OCI-LY7 (cell line): ENCODE measurements at regions not wholly inside any gene's neighbourhood (a gene's known extent, or its start where the extent isn't known, plus 50 kb on each side); places are given as distances from the start of the nearest gene placed in this dataset.

Source experiments
- BruUV-seq: library from RNA; stranded (reverse); fragments of 400-500 nt; replicated peaks from 2 replicates; lab custom pipeline; 2021; lab: Mats Ljungman, UMichigan
- CTCF ChIA-PET: fragments of 300-600 bp; sonication (Branson Sonifier 250); formaldehyde crosslinking; loops from one replicate; lab custom pipeline; 2022; ENCODE audit warnings: antibody characterized with exemption; ENCODE audit not compliant: unreplicated experiment; lab: Charles Lee
- POLR2A ChIA-PET: fragments of 300-600 bp; sonication (Branson Sonifier 250); formaldehyde crosslinking; loops from one replicate; lab custom pipeline; 2022; ENCODE audit warnings: antibody characterized with exemption; lab: Charles Lee
- DNase-seq: peaks from one replicate; pipeline ENCODE4 v3.0.0-alpha.2; 2015; ENCODE audit warnings: low spot score
- H2AFZ ChIP-seq: fragments of 200-600 bp; sonication (generic), shearing (Covaris generic); 2 replicates; pipeline ENCODE4 v1.6.1; 2014; ENCODE audit warnings: mild to moderate bottlenecking, antibody characterized with exemption, low read length, moderate library complexity
- H3K27ac ChIP-seq: fragments of 200-600 bp; sonication (generic); 2 replicates; pipeline ENCODE4 v1.5.1; 2014; ENCODE audit warnings: mixed run types, low read depth, mild to moderate bottlenecking, moderate library complexity, low read length, inconsistent platforms; ENCODE audit not compliant: poor library complexity, severe bottlenecking
- H3K36me3 ChIP-seq: fragments of 200-600 bp; sonication (generic); 2 replicates; pipeline ENCODE4 v1.6.1; 2014; ENCODE audit warnings: mild to moderate bottlenecking, antibody characterized with exemption, low read length, moderate library complexity, mixed read lengths; ENCODE audit not compliant: insufficient read depth
- H3K4me1 ChIP-seq: fragments of 200-600 bp; sonication (generic); 2 replicates; pipeline ENCODE4 v1.5.1; 2014; ENCODE audit warnings: mild to moderate bottlenecking, low read length; ENCODE audit not compliant: insufficient read depth, poor library complexity, severe bottlenecking
- H3K4me2 ChIP-seq: fragments of 200-600 bp; sonication (generic); 2 replicates; pipeline ENCODE4 v1.6.1; 2014; ENCODE audit warnings: mild to moderate bottlenecking, low read length
- H3K4me3 ChIP-seq: fragments of 200-600 bp; sonication (generic); 2 replicates; pipeline ENCODE4 v1.5.1; 2014; ENCODE audit warnings: mild to moderate bottlenecking, low read depth, low read length; ENCODE audit not compliant: poor library complexity, severe bottlenecking
- H3K79me2 ChIP-seq: fragments of 200-600 bp; sonication (generic); 2 replicates; pipeline ENCODE4 v1.6.1; 2016; ENCODE audit warnings: low read depth, mild to moderate bottlenecking, low read length, moderate library complexity, mixed read lengths; ENCODE audit not compliant: insufficient read depth
- H3K9me2 ChIP-seq: fragments of 200-600 bp; sonication (generic); 2 replicates; pipeline ENCODE4 v1.6.1; 2016; ENCODE audit warnings: mild to moderate bottlenecking, low read length, mixed read lengths; ENCODE audit not compliant: insufficient read depth
- H3K9me3 ChIP-seq: fragments of 200-600 bp; sonication (generic); 2 replicates; pipeline ENCODE4 v1.6.1; 2014; ENCODE audit warnings: mild to moderate bottlenecking, mixed run types, low read length, mixed read lengths
- H4K20me1 ChIP-seq: fragments of 200-600 bp; sonication (generic); 2 replicates; pipeline ENCODE4 v1.6.1; 2014; ENCODE audit warnings: mild to moderate bottlenecking, antibody characterized with exemption, low read length, moderate library complexity, mixed read lengths; ENCODE audit not compliant: insufficient read depth
- CTCF ChIP-seq: fragments of 200-600 bp; sonication (generic); conservative IDR thresholded peaks from 2 replicates; pipeline ENCODE4 v1.5.1; 2014; ENCODE audit warnings: mild to moderate bottlenecking, antibody characterized with exemption, low read length, moderate library complexity, mixed read lengths
- EZH2phosphoT487 ChIP-seq: fragments of 200-600 bp; sonication (generic); IDR thresholded peaks from 2 replicates; pipeline ENCODE4 v1.6.1; 2018; ENCODE audit warnings: low read depth, borderline replicate concordance, mild to moderate bottlenecking, mixed run types, antibody characterized with exemption, low read length, moderate library complexity, mixed read lengths
- intact Hi-C: fragments of 100-400 bp; cut with micrococcal nuclease; formaldehyde crosslinking; loops from one replicate; pipeline ENCODE4 v1.10.0; 2022; ENCODE audit not compliant: unreplicated experiment

- no peak overlapping the region for H2AFZ ChIP-seq
- TF ChIP-seq EZH2phosphoT487: no peak
- no peak for TF ChIP-seq CTCF
- no peaks in the 10 kb centered on the region for H4K20me1 ChIP-seq
- no peaks in the 10 kb centered on the region for H3K9me3 ChIP-seq
- H3K27ac ChIP-seq: no peak overlapping the region
- intact Hi-C loops: no loop called here
- H3K79me2 ChIP-seq: no peaks in the 10 kb centered on the region
- DNase-seq: no peak
- no peaks in the 10 kb centered on the region for H3K4me1 ChIP-seq
- ChIA-PET CTCF (interaction anchor here (0.6 kb wide), 1 partner anchor 88 kb away, joined by 4 read pairs; no protein-coding TSS in a partner anchor), POLR2A (interaction anchor here (0.5 to 0.9 kb wide), 2 partner anchors 9 to 1274 kb away, joined by 3 to 5 read pairs; no protein-coding TSS in a partner anchor)
- H3K4me2 ChIP-seq: no peak overlapping the region
- H3K36me3 ChIP-seq: no peaks in the 10 kb centered on the region
- no TSS peak for BruUV-seq
- no peak overlapping the region for H3K4me3 ChIP-seq
- no peaks in the 10 kb centered on the region for H3K9me2 ChIP-seq
Measured at GRCh38 chr7:109873296-109873695, 1217.6 kb upstream of the LRRN3 start.

GRCh38 chr7:109879287-109879828 is 1211.6 kb upstream of the LRRN3 start:
- intact Hi-C loops: no loop called here
- POLR2A ChIA-PET: no interaction called here
- no peak overlapping the region for H3K27ac ChIP-seq
- no peaks in the 10 kb centered on the region for H3K4me1 ChIP-seq
- no peaks in the 10 kb centered on the region for H3K79me2 ChIP-seq
- CTCF ChIA-PET: no interaction called here
- H3K4me3 ChIP-seq: no peak overlapping the region
- H4K20me1 ChIP-seq: no peaks in the 10 kb centered on the region
- BruUV-seq: no TSS peak
- no peak overlapping the region for H3K4me2 ChIP-seq
- H3K9me3 ChIP-seq: no peaks in the 10 kb centered on the region
- H3K9me2 ChIP-seq: no peaks in the 10 kb centered on the region
- TF ChIP-seq CTCF (no peak), EZH2phosphoT487 (no peak)
- no peak overlapping the region for H2AFZ ChIP-seq
- DNase-seq: no peak
- H3K36me3 ChIP-seq: no peaks in the 10 kb centered on the region

- intact Hi-C loops: no loop called here
- no peaks in the 10 kb centered on the region for H3K79me2 ChIP-seq
- no peaks in the 10 kb centered on the region for H3K4me1 ChIP-seq
- no TSS peak for BruUV-seq
- no peaks in the 10 kb centered on the region for H3K9me2 ChIP-seq
- no peak for DNase-seq
- no peaks in the 10 kb centered on the region for H4K20me1 ChIP-seq
- ChIA-PET POLR2A (interaction anchor here (0.6 kb wide), 1 partner anchor 760 kb away, joined by 4 read pairs; no protein-coding TSS in a partner anchor), CTCF (no interaction called here)
- no peak overlapping the region for H3K27ac ChIP-seq
- no peaks in the 10 kb centered on the region for H3K9me3 ChIP-seq
- no peak overlapping the region for H3K4me3 ChIP-seq
- TF ChIP-seq CTCF: no peak
- no peak for TF ChIP-seq EZH2phosphoT487
- no peak overlapping the region for H3K4me2 ChIP-seq
- H3K36me3 ChIP-seq: no peaks in the 10 kb centered on the region
- no peak overlapping the region for H2AFZ ChIP-seq
Measured at GRCh38 chr7:109890622-109891021, 1200.3 kb upstream of the LRRN3 start.
